NB4 (cell line): ENCODE measurements at regions not wholly inside any gene's neighbourhood (a gene's known extent, or its start where the extent isn't known, plus 50 kb on each side); places are given as distances from the start of the nearest gene placed in this dataset.

Experiments used
- CTCF ChIP-seq: IDR thresholded peaks from one replicate; pipeline ENCODE4 v1.5.1; 2012; ENCODE audit warnings: low read depth, low read length
- TF ChIP-seq, protein P1 (sequence below): IDR thresholded peaks from 2 replicates; pipeline ENCODE4 v1.6.1; 2011; ENCODE audit warnings: low read depth, low read length

DNA sequence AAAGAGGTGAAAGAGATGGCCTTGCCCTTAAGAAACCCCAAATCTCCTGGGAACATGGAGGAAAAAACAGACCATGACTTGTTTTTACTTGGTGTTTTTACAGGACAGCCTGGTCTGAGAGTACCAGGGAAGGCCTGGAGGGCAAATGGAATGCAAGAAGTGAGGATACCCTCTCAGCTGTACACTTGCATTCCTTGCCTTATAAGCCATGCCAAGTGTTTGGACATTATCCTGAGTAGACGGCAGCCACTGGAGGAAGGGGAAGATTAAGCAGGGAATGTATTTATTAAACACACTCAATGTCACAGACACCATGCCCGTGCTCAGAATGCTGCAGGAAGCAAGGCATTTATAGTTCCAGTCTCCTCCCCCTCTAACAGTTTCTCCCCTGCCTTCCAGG lies 581.4 kb downstream of the CDK5RAP2 start:
- TF ChIP-seq CTCF, result no peak
- TF ChIP-seq, protein P1, sequence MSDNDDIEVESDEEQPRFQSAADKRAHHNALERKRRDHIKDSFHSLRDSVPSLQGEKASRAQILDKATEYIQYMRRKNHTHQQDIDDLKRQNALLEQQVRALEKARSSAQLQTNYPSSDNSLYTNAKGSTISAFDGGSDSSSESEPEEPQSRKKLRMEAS, result no peak
